Small intestine (tissue), 7 donors: ENCODE measurements at regions not wholly inside any gene's neighbourhood (a gene's known extent, or its start where the extent isn't known, plus 50 kb on each side); places are given as distances from the start of the nearest gene placed in this dataset.
"Not testable (repeated sequence)": the region's sequence is repeated elsewhere in the genome, so short reads cannot be mapped to it uniquely, and the experiment has no call there.

ENCODE experiments used
- DNase-seq, 2 donors: peaks; one replicate each; pipeline versions ENCODE4 v3.0.0 to v3.0.0-alpha.2; 2013
- FAIRE-seq: peaks from 2 replicates; lab custom pipeline; 2012; peaks lifted over from hg19 to GRCh38; lab: Jason Lieb, UNC
- H3K27ac ChIP-seq, 3 donors: one replicate each; pipeline ENCODE4 v1.5.1; 2013; ENCODE audit warnings: low read length in 2 of 3, mild to moderate bottlenecking in 2 of 3, control low read depth in 1 of 3, inconsistent platforms in 1 of 3, low read depth in 1 of 3, moderate library complexity in 1 of 3
- H3K27me3 ChIP-seq, 3 donors: one replicate each; pipeline ENCODE4 v1.6.1; 2013; ENCODE audit warnings: low read length in 3 of 3, inconsistent platforms in 1 of 3; ENCODE audit not compliant: control insufficient read depth in 3 of 3, insufficient read depth in 3 of 3
- H3K36me3 ChIP-seq, 3 donors: one replicate each; pipeline ENCODE4 v1.6.1; 2013; ENCODE audit warnings: low read length in 3 of 3, inconsistent platforms in 1 of 3, low read depth in 1 of 3, mild to moderate bottlenecking in 1 of 3, moderate library complexity in 1 of 3; ENCODE audit not compliant: control insufficient read depth in 3 of 3, insufficient read depth in 2 of 3
- H3K4me1 ChIP-seq, 3 donors: one replicate each; pipeline ENCODE4 v1.6.1; 2013; ENCODE audit warnings: low read length in 2 of 3, inconsistent platforms in 1 of 3, low read depth in 1 of 3, mild to moderate bottlenecking in 1 of 3, moderate library complexity in 1 of 3; ENCODE audit not compliant: control insufficient read depth in 3 of 3, insufficient read depth in 2 of 3
- H3K4me3 ChIP-seq, 3 donors: one replicate each; pipeline ENCODE4 v1.5.1; 2013; ENCODE audit warnings: low read length in 3 of 3, control low read depth in 1 of 3, inconsistent platforms in 1 of 3, low read depth in 1 of 3, mild to moderate bottlenecking in 1 of 3, moderate library complexity in 1 of 3
- H3K9me3 ChIP-seq, 2 donors: one replicate each; pipeline ENCODE4 v1.6.1; 2013; ENCODE audit warnings: low read depth in 1 of 2, low read length in 1 of 2; ENCODE audit not compliant: control insufficient read depth in 2 of 2, insufficient read depth in 1 of 2
- WGBS, 3 donors: extraction: QIAGEN DNeasy Blood & Tissue Kit; methylation state at CpG; one replicate each; pipeline ENCODE4 v1.1.7; 2013; 5-methylcytosine and 5-hydroxymethylcytosine counted together
- donor health status: healthy with polysubstance abuse.
- donor health status: control.
- donor health status: control.
- donor health status: Bipolar disorder and iron deficiency.
- donor health status: healthy.

DNA sequence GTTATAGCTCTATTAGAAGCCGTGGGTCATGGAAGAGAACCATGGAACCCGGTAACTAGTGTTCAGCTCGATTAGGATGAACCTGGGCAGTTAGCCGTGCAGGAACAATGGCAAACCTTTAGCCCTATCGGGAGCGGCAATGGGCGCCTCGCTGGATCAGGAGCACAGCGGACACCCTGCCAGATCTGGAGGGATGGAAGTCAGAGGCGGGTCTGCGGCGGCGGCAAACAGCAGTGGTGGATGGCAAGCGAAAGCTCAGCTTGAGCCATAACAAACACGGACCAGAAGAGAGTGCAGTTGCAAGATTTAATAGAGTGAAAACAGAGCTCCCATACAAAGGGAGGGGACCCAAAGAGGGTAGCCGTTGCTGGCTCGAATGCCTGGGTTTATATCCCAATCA, 160.2 kb upstream of the RGS6 start:
- H3K27me3 ChIP-seq, FAIRE-seq, H3K4me1 ChIP-seq, H3K36me3 ChIP-seq, DNase-seq, H3K4me3 ChIP-seq, H3K27ac ChIP-seq: not testable (repeated sequence)
- WGBS, 3 donors = 91 to 95% (median 92%) methylated on average over 17 of the region's 17 CpGs
- H3K9me3 ChIP-seq = peaks cover 0 to 16% of the 10 kb centered on the region in 2 donors

DNA sequence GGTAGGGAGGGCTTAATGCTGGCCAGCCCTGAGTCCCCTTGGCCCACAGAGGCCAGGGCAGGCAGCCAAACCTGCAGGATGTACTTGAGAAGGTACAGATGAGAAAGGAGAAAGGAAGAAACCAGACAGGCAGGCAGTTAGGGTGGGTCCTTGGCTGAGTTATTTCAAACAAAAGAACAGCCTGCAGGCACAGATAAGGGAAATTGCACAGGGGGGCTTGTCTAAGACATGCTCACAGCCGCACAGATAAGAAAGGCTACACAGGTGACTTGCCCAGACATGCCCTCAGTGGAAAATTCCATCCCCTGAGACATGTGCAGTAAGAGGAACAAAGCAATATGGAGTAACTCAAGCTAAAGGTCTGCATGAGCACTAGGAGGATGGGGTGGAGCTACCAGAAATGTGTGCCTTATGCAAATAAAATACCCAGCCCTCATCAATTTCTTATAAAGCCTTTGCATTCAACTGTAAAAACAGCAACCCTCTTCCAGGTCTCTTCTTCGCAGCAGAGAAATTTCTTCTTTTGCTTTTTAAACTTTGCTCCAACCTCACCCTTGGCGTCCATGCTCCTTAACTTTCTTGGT, 158.2 kb upstream of the RGS6 start:
- 67 to 84% (median 76%) methylated on average over 3 of the region's 3 CpGs for WGBS, 3 donors
- H3K4me3 ChIP-seq = no peak overlapping the region
- no peak for FAIRE-seq

DNA sequence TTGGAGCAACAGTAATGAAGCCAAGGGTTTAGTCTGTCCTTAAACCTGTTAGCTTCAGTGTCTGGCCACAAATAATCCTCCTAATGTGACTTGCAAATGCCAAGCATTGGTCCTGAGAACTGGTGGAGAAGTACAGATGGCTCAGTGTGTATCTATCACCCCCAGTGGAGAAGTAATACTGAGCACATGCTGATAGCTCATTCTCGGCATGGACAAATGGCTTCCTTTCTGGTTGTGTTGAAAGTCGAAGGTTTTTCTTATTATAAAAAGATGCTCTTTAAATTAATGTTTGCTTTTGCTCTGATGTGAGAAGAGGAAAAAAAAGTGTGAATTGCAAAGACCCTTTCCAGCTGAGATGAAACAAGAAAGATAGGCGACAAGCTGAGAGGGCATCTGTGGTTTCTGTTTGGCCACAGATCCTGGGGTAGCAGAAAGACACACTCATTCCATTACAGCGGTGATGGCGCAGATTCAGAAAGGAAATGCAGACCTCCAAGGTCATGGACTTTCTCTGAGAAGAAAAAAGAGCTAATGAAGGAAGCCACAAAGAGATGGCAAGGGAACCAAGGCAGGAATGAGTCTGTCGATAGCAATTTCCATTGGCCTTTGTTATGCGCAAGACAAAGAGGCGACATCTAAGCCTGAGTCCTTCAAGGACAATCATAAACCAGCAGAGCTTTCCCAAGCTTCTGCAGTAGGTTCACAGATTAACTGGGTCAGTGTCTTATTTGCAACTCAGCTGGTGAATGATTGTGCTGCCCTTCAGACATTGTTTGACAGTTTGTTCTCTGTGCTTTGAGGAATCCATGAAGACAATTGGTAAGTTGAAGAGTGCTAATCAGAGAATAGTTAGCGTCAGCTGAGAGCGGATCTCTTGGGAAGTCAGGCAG, 155.5 kb upstream of the RGS6 start:
- FAIRE-seq (no peak), DNase-seq (no peak)
- H3K36me3 ChIP-seq = no peaks in the 10 kb centered on the region
- no peaks in the 10 kb centered on the region for H3K4me1 ChIP-seq
- H3K4me3 ChIP-seq = no peak overlapping the region
- peaks cover 0 to 16% of the 10 kb centered on the region in 2 donors for H3K9me3 ChIP-seq
- no peak overlapping the region for H3K27ac ChIP-seq
- 51 to 60% (median 57%) methylated on average over 10 of the region's 10 CpGs for WGBS, 3 donors
- H3K27me3 ChIP-seq = no peaks in the 10 kb centered on the region

More for the DNA sequence above, 158.2 kb upstream of the RGS6 start:
- no peaks in the 10 kb centered on the region for H3K4me1 ChIP-seq
- no peaks in the 10 kb centered on the region for H3K27me3 ChIP-seq
- no peak overlapping the region for H3K27ac ChIP-seq
- H3K36me3 ChIP-seq = no peaks in the 10 kb centered on the region
- H3K9me3 ChIP-seq = peaks cover 0 to 16% of the 10 kb centered on the region in 2 donors
- no peak for DNase-seq

DNA sequence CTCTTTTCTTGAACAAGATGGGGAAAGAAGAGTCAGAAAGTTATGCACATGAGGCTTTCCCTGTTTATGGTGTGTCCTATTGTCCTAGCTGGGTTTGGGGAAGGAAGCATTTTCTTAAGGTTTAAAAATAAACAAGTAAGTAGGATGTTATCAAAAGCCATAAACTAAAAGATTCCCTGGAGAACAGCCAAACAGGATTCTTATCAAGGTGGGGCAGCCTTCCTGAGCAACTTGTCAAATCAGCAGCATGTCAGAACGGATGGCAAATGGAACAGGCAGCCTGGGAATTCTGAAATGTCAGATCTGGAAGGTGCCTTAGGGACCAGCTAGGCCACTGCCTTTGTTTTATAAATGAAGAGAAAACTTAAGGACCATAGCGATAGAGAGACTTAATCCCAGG, 152.2 kb upstream of the RGS6 start:
- peak in 1 of 2 donors; percentile 42 for DNase-seq
- no peak for FAIRE-seq
- Histone ChIP-seq H3K4me3 (no peak overlapping the region), H3K36me3 (no peaks in the 10 kb centered on the region), H3K27me3 (no peaks in the 10 kb centered on the region), H3K9me3 (peaks cover 0 to 2% of the 10 kb centered on the region in 2 donors), H3K4me1 (no peaks in the 10 kb centered on the region), H3K27ac (no peak overlapping the region)
- 15 to 53% (median 41%) methylated on average over 2 of the region's 2 CpGs for whole genome bisulfite sequencing, 3 donors

DNA sequence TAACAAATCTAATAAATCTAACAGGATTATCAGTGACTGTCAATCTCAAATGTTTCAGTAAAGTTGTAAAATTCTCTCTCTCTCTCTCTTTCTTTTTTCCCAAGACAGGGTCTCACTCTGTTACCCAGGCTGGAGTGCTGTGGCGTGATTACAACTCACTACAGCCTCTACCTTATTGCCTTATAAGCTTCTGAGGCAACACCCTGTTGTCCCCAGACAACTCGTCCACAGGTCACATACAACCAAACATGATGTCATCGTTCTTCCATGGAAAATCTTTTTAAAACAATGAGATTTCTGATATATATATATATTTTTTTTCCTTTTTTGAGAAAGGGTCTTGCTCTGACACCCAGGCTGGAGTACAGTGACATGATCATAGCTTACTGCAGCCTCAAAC, 151.4 kb upstream of the RGS6 start:
- H3K27ac ChIP-seq = no peak overlapping the region
- FAIRE-seq = no peak
- no peaks in the 10 kb centered on the region for H3K27me3 ChIP-seq
- peaks cover 0 to 2% of the 10 kb centered on the region in 2 donors for H3K9me3 ChIP-seq
- H3K36me3 ChIP-seq = no peaks in the 10 kb centered on the region
- H3K4me1 ChIP-seq = no peaks in the 10 kb centered on the region
- no peak for DNase-seq
- no peak overlapping the region for H3K4me3 ChIP-seq
- WGBS, 3 donors = 38 to 70% (median 63%) methylated on average over 3 of the region's 3 CpGs

DNA sequence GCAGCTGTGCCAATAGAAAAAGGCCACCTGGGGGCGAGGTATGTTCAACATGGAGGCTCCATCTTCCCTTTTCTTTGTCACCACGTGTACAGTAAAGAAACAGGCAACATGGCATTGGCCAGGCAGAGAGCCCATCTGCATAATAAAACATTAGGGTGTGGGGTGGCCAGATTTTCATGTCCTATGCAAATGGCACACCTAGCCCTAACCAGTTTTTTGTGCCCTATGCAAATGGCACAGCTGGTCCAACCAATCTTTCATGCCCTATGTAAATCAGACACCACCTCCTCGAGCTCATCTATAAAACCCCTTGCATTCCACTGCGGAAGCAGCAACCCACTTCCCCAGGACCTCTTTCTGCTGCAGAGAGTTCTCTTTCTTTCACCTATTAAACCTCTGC, 149.1 kb upstream of the RGS6 start:
- no peak for FAIRE-seq
- no peak for DNase-seq
- Histone ChIP-seq H3K27ac (no peak overlapping the region), H3K9me3 (peaks cover 0 to 2% of the 10 kb centered on the region in 2 donors), H3K27me3 (no peaks in the 10 kb centered on the region), H3K4me1 (no peaks in the 10 kb centered on the region), H3K4me3 (no peak overlapping the region), H3K36me3 (no peaks in the 10 kb centered on the region)
- 45 to 72% (median 61%) methylated on average over 4 of the region's 4 CpGs for WGBS, 3 donors

DNA sequence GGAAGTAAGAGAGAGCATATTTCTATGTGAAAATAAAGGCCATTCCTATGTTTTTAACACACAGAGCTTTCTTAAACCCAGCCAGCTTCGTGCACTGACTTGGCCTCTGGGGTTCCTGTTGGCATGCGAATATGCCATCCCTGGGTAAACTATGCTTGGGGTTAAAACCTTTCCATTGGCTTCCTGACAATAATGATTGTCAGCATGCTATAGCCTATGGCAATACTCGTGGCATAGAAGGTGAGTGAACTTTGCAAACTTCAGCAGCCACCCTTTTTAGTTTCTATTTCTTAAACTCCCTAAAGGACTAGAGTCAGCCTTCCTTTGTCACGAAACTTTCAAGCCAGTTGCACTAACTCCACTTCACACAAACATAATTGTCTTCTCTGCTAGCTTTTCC, 148.4 kb upstream of the RGS6 start:
- no peaks in the 10 kb centered on the region for H3K4me1 ChIP-seq
- FAIRE-seq (no peak), DNase-seq (no peak)
- H3K4me3 ChIP-seq = no peak overlapping the region
- no peaks in the 10 kb centered on the region for H3K36me3 ChIP-seq
- H3K27me3 ChIP-seq = no peaks in the 10 kb centered on the region
- H3K9me3 ChIP-seq = peaks cover 0 to 2% of the 10 kb centered on the region in 2 donors
- 56 to 71% (median 59%) methylated on average over 4 of the region's 4 CpGs for WGBS, 3 donors
- H3K27ac ChIP-seq = no peak overlapping the region

DNA sequence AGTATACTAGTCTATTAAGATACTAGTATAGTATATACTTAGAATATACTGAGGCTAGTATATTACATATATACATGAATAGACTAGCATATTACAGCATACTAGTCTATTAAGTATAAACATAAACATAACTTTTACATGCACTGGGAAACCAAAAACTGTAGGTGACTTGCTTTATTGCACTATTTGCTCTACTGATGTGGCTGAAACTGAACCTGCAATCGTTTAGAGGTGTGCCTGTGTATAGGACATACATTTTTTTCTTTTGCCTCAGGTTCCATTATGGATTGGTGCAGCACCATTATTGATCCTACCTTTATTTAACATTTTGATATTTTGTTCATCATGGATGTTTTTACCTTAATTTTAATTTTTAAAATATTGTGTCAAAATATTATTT, 143.2 kb upstream of the RGS6 start:
- H3K27ac ChIP-seq = no peak overlapping the region
- no peaks in the 10 kb centered on the region for H3K36me3 ChIP-seq
- WGBS, 3 donors = 41 to 74% (median 48%) methylated on average over 1 of the region's 1 CpG
- FAIRE-seq (no peak), DNase-seq (no peak)
- no peak overlapping the region for H3K4me3 ChIP-seq
- no peaks in the 10 kb centered on the region for H3K27me3 ChIP-seq
- H3K9me3 ChIP-seq = no peaks in the 10 kb centered on the region
- H3K4me1 ChIP-seq = no peaks in the 10 kb centered on the region
